Osteoblast (primary cell): ENCODE measurements at regions not wholly inside any gene's neighbourhood (a gene's known extent, or its start where the extent isn't known, plus 50 kb on each side); places are given as distances from the start of the nearest gene placed in this dataset.

Experiments used
- DNase-seq: peaks from one replicate; pipeline ENCODE4 v3.0.0; 2011; ENCODE audit warnings: low spot score, mixed read lengths; ENCODE audit not compliant: insufficient read length; ENCODE audit errors: missing footprints
- H2AFZ ChIP-seq: 2 replicates; pipeline ENCODE4 v1.6.0; 2011; ENCODE audit warnings: mild to moderate bottlenecking, low read length
- H3K27ac ChIP-seq: 2 replicates; pipeline ENCODE4 v1.5.1; 2011; ENCODE audit warnings: mild to moderate bottlenecking, low read depth, low read length, moderate library complexity
- H3K27me3 ChIP-seq: 2 replicates; pipeline ENCODE4 v1.6.0; 2012; ENCODE audit warnings: mild to moderate bottlenecking, control low read depth, inconsistent platforms, low read length, moderate library complexity; ENCODE audit not compliant: insufficient read depth
- H3K36me3 ChIP-seq: 2 replicates; pipeline ENCODE4 v1.5.1; 2011; ENCODE audit warnings: mild to moderate bottlenecking, low read length, control low read depth, moderate library complexity; ENCODE audit not compliant: insufficient read depth
- H3K4me1 ChIP-seq: 2 replicates; pipeline ENCODE4 v1.5.1; 2011; ENCODE audit warnings: mild to moderate bottlenecking, low read length, control low read depth, moderate library complexity; ENCODE audit not compliant: insufficient read depth
- H3K4me2 ChIP-seq: 2 replicates; pipeline ENCODE4 v1.6.0; 2011; ENCODE audit warnings: mild to moderate bottlenecking, low read length; ENCODE audit not compliant: insufficient read depth
- H3K4me3 ChIP-seq: fragments of 200-600 bp; sonication (generic); 3 replicates; pipeline ENCODE4 v1.5.1; 2012; ENCODE audit warnings: mild to moderate bottlenecking, low read length, inconsistent platforms; ENCODE audit not compliant: insufficient read depth
- H3K79me2 ChIP-seq: 2 replicates; pipeline ENCODE4 v1.6.0; 2012; ENCODE audit warnings: mild to moderate bottlenecking, low read length, control low read depth, inconsistent platforms; ENCODE audit not compliant: insufficient read depth
- H3K9me3 ChIP-seq: 2 replicates; pipeline ENCODE4 v1.5.1; 2011; ENCODE audit warnings: low read depth, low read length, control low read depth
- H4K20me1 ChIP-seq: 2 replicates; pipeline ENCODE4 v1.6.0; 2012; ENCODE audit warnings: mild to moderate bottlenecking, low read length, control low read depth; ENCODE audit not compliant: insufficient read depth
- TF ChIP-seq, protein P1 (sequence below): IDR thresholded peaks from 2 replicates; pipeline ENCODE4 v1.5.1; 2011; ENCODE audit warnings: mild to moderate bottlenecking, low read depth, low read length, moderate library complexity; ENCODE audit errors: extremely low read depth

DNA sequence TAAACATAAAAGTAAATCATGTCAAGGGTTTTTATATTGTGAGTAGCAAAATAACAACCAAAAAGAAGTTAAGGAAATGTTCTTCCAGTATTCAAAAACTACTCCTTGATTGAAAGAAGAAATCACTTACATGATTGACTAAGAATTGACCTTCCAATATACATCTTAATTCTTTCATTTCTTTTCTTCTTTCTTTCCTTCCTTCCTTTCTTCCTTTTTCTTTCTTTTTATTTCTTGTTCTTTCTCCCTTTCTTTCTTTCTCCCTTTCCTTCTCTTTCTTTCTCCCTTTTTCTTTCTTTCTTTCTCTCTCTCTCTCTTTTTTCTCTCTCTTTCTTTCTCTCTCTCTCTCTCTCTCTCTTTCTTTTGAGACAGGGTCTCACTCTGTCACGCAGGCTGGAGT, 60.7 kb upstream of the SOX9 start:
- no peak overlapping the region for H3K4me2 ChIP-seq
- H3K36me3 ChIP-seq = no peaks in the 10 kb centered on the region
- H3K4me1 ChIP-seq = no peaks in the 10 kb centered on the region
- no peak for DNase-seq
- H4K20me1 ChIP-seq = no peaks in the 10 kb centered on the region
- TF ChIP-seq, protein P1, sequence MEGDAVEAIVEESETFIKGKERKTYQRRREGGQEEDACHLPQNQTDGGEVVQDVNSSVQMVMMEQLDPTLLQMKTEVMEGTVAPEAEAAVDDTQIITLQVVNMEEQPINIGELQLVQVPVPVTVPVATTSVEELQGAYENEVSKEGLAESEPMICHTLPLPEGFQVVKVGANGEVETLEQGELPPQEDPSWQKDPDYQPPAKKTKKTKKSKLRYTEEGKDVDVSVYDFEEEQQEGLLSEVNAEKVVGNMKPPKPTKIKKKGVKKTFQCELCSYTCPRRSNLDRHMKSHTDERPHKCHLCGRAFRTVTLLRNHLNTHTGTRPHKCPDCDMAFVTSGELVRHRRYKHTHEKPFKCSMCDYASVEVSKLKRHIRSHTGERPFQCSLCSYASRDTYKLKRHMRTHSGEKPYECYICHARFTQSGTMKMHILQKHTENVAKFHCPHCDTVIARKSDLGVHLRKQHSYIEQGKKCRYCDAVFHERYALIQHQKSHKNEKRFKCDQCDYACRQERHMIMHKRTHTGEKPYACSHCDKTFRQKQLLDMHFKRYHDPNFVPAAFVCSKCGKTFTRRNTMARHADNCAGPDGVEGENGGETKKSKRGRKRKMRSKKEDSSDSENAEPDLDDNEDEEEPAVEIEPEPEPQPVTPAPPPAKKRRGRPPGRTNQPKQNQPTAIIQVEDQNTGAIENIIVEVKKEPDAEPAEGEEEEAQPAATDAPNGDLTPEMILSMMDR = no peak
- no peak overlapping the region for H2AFZ ChIP-seq
- H3K4me3 ChIP-seq = no peak overlapping the region
- peaks cover 18% of the 10 kb centered on the region for H3K27me3 ChIP-seq
- H3K27ac ChIP-seq = no peak overlapping the region
- H3K79me2 ChIP-seq = no peaks in the 10 kb centered on the region
- no peaks in the 10 kb centered on the region for H3K9me3 ChIP-seq

DNA sequence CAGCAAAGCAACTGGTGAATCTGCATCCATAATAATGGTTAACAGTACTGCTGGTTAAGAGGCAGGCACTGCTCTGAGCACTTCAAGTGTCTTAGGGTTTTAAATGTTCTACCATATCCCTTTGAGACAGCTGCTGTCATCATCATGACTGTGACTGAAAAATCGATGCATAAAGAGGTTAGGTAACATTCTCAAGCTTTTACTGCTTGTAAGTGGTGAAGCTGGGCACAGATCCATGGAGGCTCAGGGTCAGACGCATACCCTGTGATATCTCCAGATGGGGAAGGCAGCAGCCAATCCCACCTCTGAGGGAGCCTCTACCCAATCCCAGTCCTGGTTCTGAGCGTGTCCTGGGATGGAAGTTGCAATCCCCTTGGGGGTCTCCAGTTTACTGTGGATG, 57.6 kb upstream of the SOX9 start:
- H3K9me3 ChIP-seq = no peaks in the 10 kb centered on the region
- H3K4me3 ChIP-seq = no peak overlapping the region
- DNase-seq = no peak
- H3K4me1 ChIP-seq = no peaks in the 10 kb centered on the region
- no peak overlapping the region for H2AFZ ChIP-seq
- H3K79me2 ChIP-seq = no peaks in the 10 kb centered on the region
- H3K27ac ChIP-seq = no peak overlapping the region
- H3K27me3 ChIP-seq = peaks cover 10% of the 10 kb centered on the region
- no peak overlapping the region for H3K4me2 ChIP-seq
- H3K36me3 ChIP-seq = no peaks in the 10 kb centered on the region
- H4K20me1 ChIP-seq = no peaks in the 10 kb centered on the region
- TF ChIP-seq, protein P1 = no peak

DNA sequence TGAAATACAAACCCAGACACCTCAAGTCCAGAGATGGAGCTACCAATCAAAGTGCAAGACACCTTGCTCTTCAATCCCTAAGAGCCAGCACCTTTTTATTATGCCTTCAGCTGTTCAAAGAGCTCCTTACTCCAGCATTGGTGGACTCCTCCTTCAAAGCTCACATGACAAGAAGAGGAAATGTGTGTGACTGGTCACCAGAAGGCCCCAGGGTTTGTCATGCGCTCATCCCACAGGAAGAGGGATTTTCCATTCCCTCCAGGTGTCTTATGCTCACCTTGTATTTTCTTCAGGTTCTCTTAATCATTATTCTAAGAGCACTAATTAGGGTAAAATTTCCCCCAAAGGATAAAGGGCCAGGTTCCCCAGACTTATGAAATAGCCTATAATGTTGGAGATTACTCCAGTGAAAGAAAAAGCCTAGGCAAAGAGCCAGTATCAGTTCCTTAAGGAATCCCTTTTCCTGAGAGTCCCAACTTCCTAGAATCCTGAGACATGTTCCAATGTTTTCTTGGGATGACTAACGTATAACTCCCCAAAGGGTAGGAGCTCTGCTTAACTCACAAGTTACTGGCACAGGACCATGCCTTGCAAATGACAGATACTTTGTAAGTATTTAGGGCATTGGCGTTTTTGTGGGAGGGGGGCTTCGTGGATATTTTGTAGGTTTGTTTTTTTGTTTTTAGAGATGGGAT, 56.9 kb upstream of the SOX9 start:
- Histone ChIP-seq H2AFZ (no peak overlapping the region), H3K4me3 (no peak overlapping the region), H3K27me3 (peaks cover 10% of the 10 kb centered on the region), H3K79me2 (no peaks in the 10 kb centered on the region), H3K36me3 (no peaks in the 10 kb centered on the region), H3K4me2 (no peak overlapping the region), H3K9me3 (no peaks in the 10 kb centered on the region), H3K27ac (no peak overlapping the region), H4K20me1 (no peaks in the 10 kb centered on the region), H3K4me1 (no peaks in the 10 kb centered on the region)
- TF ChIP-seq, protein P1 = no peak
- no peak for DNase-seq

DNA sequence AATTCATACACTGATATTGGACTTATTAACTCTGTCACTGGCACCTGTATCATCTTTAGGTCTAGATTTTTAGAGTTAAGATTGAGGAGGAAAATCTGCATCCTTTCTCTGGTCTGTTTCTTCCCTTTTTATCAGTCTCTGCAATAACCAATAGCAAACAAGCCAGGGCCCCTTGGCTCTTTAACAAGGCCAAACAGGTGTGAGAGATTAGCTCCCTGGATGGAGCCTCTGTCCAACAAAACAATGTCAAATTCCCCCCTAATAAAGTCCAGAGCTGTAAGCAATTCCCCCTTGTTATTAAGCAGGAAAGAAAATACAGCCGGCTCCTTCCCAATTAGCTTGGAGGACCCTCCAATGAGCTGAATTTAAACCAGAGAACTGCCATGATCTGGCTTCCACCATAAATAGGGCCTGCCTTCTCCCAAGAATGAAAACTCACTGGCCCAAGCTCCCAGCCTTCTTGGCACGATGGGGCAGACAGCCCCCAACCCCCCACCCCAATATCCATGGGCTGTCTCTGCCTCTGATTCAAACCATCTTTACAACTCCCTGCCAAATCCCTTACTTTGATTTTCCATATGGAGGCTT, 56.1 kb upstream of the SOX9 start:
- H3K27ac ChIP-seq = no peak overlapping the region
- peaks cover 11% of the 10 kb centered on the region for H3K27me3 ChIP-seq
- DNase-seq = no peak
- no peaks in the 10 kb centered on the region for H3K79me2 ChIP-seq
- no peak overlapping the region for H2AFZ ChIP-seq
- no peaks in the 10 kb centered on the region for H3K4me1 ChIP-seq
- H3K9me3 ChIP-seq = no peaks in the 10 kb centered on the region
- TF ChIP-seq, protein P1 = no peak
- H4K20me1 ChIP-seq = no peaks in the 10 kb centered on the region
- H3K4me2 ChIP-seq = no peak overlapping the region
- H3K36me3 ChIP-seq = no peaks in the 10 kb centered on the region
- no peak overlapping the region for H3K4me3 ChIP-seq
